K562 (cell line): ENCODE measurements at regions not wholly inside any gene's neighbourhood (a gene's known extent, or its start where the extent isn't known, plus 50 kb on each side); places are given as distances from the start of the nearest gene placed in this dataset.

Source experiments
- BCLAF1 ChIP-seq, 2 experiments: fragments of 450-650 bp in 1 of 2; IDR thresholded peaks; 2 replicates each; pipeline ENCODE4 v1.6.1; 2011 to 2017; ENCODE audit warnings: low read depth in 2 of 2, antibody characterized with exemption in 1 of 2, borderline replicate concordance in 1 of 2, low read length in 1 of 2, mild to moderate bottlenecking in 1 of 2, mixed read lengths in 1 of 2; ENCODE audit not compliant: control insufficient read depth in 1 of 2
- CTCF ChIP-seq, 3 experiments: IDR thresholded peaks in 2 of 3; conservative IDR thresholded peaks in 1 of 3; 2 replicates each; pipeline ENCODE4 v1.5.1; 2011 to 2012; ENCODE audit warnings: low read length in 3 of 3, mild to moderate bottlenecking in 3 of 3, control low read depth in 2 of 3, improper control_type of control experiment in 1 of 3, inconsistent platforms in 1 of 3, low read depth in 1 of 3, mixed read lengths in 1 of 3, moderate library complexity in 1 of 3; ENCODE audit not compliant: insufficient read depth in 2 of 3
- JUNB ChIP-seq: fragments of 450-650 bp; formaldehyde crosslinking; conservative IDR thresholded peaks from 2 replicates; pipeline ENCODE4 v1.4.0; 2020; ENCODE audit warnings: mild to moderate bottlenecking
- MAX ChIP-seq: sonication (generic); formaldehyde crosslinking; IDR thresholded peaks from 2 replicates; pipeline ENCODE4 v1.9.0; 2022; ENCODE audit warnings: mild to moderate bottlenecking, missing genetic modification reagents
- MYNN ChIP-seq, 2 experiments: sonication (generic); formaldehyde crosslinking in 1 of 2; IDR thresholded peaks; 2 replicates each; pipeline versions ENCODE4 v1.5.0 to v1.6.1; 2016 to 2020; ENCODE audit warnings: antibody characterized with exemption in 1 of 2, missing genetic modification reagents in 1 of 2
- YY1 ChIP-seq, 3 experiments: IDR thresholded peaks; 2 replicates each; pipeline ENCODE4 v1.6.1; 2011; ENCODE audit warnings: low read length in 2 of 3, mild to moderate bottlenecking in 2 of 3, moderate library complexity in 2 of 3, borderline replicate concordance in 1 of 3, control low read depth in 1 of 3, low read depth in 1 of 3; ENCODE audit not compliant: insufficient read depth in 3 of 3, insufficient replicate concordance in 2 of 3, control insufficient read depth in 1 of 3, insufficient read length in 1 of 3; ENCODE audit errors: extremely low read depth in 1 of 3

GRCh38 chr2:43065036-43065435 lies 161.4 kb downstream of the ZFP36L2 start:
- no peak for TF ChIP-seq YY1 (IDR thresholded peaks at IDR 0.05; ENCODE audit: borderline replicate concordance in 1 of 3, control insufficient read depth in 1 of 3, extremely low read depth in 1 of 3, insufficient read depth in 3 of 3, insufficient read length in 1 of 3, insufficient replicate concordance in 2 of 3, low read depth in 1 of 3, low read length in 2 of 3)
- no peak for TF ChIP-seq MYNN (IDR thresholded peaks at IDR 0.05)
- no peak for TF ChIP-seq MYNN (CRISPR knock-in tag; IDR thresholded peaks at IDR 0.05)
- no peak for TF ChIP-seq CTCF (IDR thresholded peaks at IDR 0.05 in 2 of 3, conservative IDR thresholded peaks at IDR 0.05 in 1 of 3; ENCODE audit: insufficient read depth in 2 of 3, low read depth in 1 of 3, low read length in 3 of 3)
- no peak for TF ChIP-seq JUNB (CRISPR knock-in tag)
- no peak for TF ChIP-seq BCLAF1 (IDR thresholded peaks at IDR 0.05; ENCODE audit: borderline replicate concordance in 1 of 2, control insufficient read depth in 1 of 2, low read depth in 2 of 2, low read length in 1 of 2)
- no peak for TF ChIP-seq MAX (CRISPR knock-in tag)
